ENCODE measurements at regions not wholly inside any gene's neighbourhood (a gene's known extent, or its start where the extent isn't known, plus 50 kb on each side); places are given as distances from the start of the nearest gene placed in this dataset.

- no peak overlapping the region for H3K9ac ChIP-seq (ENCODE audit: low read length)
- H3K27ac ChIP-seq (ENCODE audit: low read depth, low read length) = no peak overlapping the region
- H3K4me1 ChIP-seq (ENCODE audit: control insufficient read depth, insufficient read depth, low read length) = no peaks in the 10 kb centered on the region
- H3K27me3 ChIP-seq (ENCODE audit: control insufficient read depth, insufficient read depth, low read length) = no peaks in the 10 kb centered on the region
- H3K4me3 ChIP-seq (ENCODE audit: low read length) = no peak overlapping the region
- no peaks in the 10 kb centered on the region for H3K36me3 ChIP-seq (ENCODE audit: control insufficient read depth, insufficient read depth, low read length)
Measured at GRCh38 chr6:165950316-165950715, 217.3 kb downstream of the TBXT start.

DNA sequence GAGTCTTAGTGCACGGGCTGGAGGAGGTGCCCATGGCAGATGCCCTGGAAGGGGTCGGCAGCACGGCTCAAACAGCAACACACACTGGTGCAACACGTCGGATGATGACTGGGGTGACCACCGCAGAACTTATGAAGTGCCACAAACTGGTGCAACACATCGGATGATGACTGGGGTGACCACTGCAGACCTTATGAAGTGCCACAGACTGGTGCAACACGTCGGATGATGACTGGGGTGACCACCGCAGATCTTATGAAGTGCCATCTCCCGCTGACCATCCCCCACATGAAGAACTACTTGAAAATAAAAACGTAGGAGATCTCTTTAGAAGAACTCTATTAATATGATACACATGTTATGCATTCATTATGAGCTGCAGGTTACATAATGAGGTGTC, 218.3 kb downstream of the TBXT start:
- Histone ChIP-seq H3K27me3 (ENCODE audit: control insufficient read depth, insufficient read depth, low read length) (no peaks in the 10 kb centered on the region), H3K36me3 (ENCODE audit: control insufficient read depth, insufficient read depth, low read length) (no peaks in the 10 kb centered on the region), H3K27ac (ENCODE audit: low read depth, low read length) (no peak overlapping the region), H3K4me3 (ENCODE audit: low read length) (no peak overlapping the region), H3K9ac (ENCODE audit: low read length) (no peak overlapping the region), H3K4me1 (ENCODE audit: control insufficient read depth, insufficient read depth, low read length) (no peaks in the 10 kb centered on the region)

DNA sequence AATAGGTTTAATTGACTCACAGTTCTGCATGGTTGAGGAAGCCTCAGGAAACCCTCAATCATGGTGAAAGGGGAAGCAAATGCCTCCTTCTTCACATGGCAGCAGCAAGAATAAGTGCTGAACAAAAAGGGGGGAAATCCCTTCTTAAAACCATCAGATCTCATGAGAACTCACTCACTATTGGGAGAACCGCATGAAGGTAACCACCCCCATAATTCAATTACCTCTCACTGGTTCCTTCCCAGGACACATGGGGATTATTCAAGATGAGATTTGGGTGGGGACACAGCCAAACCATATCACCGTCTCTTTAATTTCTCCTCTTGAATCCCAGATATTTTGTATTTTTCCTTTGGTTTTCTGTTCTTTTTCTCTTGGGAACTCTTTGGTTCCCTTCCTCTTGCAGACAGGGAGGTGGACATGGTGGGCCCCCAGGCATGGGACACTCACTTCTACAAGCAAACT, 223.6 kb downstream of the TBXT start:
- no peak overlapping the region for H3K27ac ChIP-seq (ENCODE audit: low read depth, low read length)
- no peaks in the 10 kb centered on the region for H3K36me3 ChIP-seq (ENCODE audit: control insufficient read depth, insufficient read depth, low read length)
- no peaks in the 10 kb centered on the region for H3K4me1 ChIP-seq (ENCODE audit: control insufficient read depth, insufficient read depth, low read length)
- H3K4me3 ChIP-seq (ENCODE audit: low read length) = no peak overlapping the region
- no peaks in the 10 kb centered on the region for H3K27me3 ChIP-seq (ENCODE audit: control insufficient read depth, insufficient read depth, low read length)
- no peak overlapping the region for H3K9ac ChIP-seq (ENCODE audit: low read length)

GRCh38 chr6:165941786-165942185, 225.9 kb downstream of the TBXT start:
- Histone ChIP-seq H3K4me3 (ENCODE audit: low read length) (no peak overlapping the region), H3K27me3 (ENCODE audit: control insufficient read depth, insufficient read depth, low read length) (no peaks in the 10 kb centered on the region), H3K4me1 (ENCODE audit: control insufficient read depth, insufficient read depth, low read length) (no peaks in the 10 kb centered on the region), H3K27ac (ENCODE audit: low read depth, low read length) (no peak overlapping the region), H3K9ac (ENCODE audit: low read length) (no peak overlapping the region), H3K36me3 (ENCODE audit: control insufficient read depth, insufficient read depth, low read length) (no peaks in the 10 kb centered on the region)

DNA sequence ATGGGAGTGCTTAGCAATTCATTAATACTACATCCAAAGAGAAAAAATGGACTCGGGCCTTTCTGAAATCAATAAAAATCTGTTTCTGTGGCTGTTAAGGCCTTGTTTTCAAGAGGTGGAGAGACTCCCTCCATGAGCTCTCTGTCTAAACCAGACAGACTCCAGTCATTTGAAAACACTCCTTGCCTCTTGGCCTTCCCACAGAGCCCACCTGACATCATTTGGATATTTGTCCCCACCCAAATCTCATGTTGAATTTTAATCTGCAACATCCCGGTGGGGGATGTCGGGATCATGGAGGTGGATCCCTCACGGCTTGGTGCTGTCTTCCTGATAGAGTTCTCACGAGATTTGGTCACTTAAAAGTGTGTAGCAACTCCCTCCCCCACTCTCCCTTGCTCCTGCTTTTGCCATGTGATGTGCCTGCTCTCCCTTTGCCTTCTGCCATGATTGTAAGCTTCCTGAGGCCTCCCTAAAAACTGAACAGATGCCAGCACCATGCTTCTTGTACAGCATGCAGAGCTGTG, 226.3 kb downstream of the TBXT start:
- H3K27ac ChIP-seq (ENCODE audit: low read depth, low read length) = no peak overlapping the region
- H3K27me3 ChIP-seq (ENCODE audit: control insufficient read depth, insufficient read depth, low read length) = no peaks in the 10 kb centered on the region
- H3K9ac ChIP-seq (ENCODE audit: low read length) = no peak overlapping the region
- H3K36me3 ChIP-seq (ENCODE audit: control insufficient read depth, insufficient read depth, low read length) = no peaks in the 10 kb centered on the region
- H3K4me1 ChIP-seq (ENCODE audit: control insufficient read depth, insufficient read depth, low read length) = no peaks in the 10 kb centered on the region
- H3K4me3 ChIP-seq (ENCODE audit: low read length) = no peak overlapping the region

- Histone ChIP-seq H3K4me1 (ENCODE audit: control insufficient read depth, insufficient read depth, low read length) (no peaks in the 10 kb centered on the region), H3K36me3 (ENCODE audit: control insufficient read depth, insufficient read depth, low read length) (no peaks in the 10 kb centered on the region), H3K27me3 (ENCODE audit: control insufficient read depth, insufficient read depth, low read length) (no peaks in the 10 kb centered on the region), H3K27ac (ENCODE audit: low read depth, low read length) (no peak overlapping the region), H3K9ac (ENCODE audit: low read length) (no peak overlapping the region), H3K4me3 (ENCODE audit: low read length) (no peak overlapping the region)
Measured at GRCh38 chr6:165940366-165940765, 227.3 kb downstream of the TBXT start.

GRCh38 chr6:165939601-165940290, 227.9 kb downstream of the TBXT start:
- Histone ChIP-seq H3K4me1 (ENCODE audit: control insufficient read depth, insufficient read depth, low read length) (no peaks in the 10 kb centered on the region), H3K27me3 (ENCODE audit: control insufficient read depth, insufficient read depth, low read length) (no peaks in the 10 kb centered on the region), H3K27ac (ENCODE audit: low read depth, low read length) (no peak overlapping the region), H3K9ac (ENCODE audit: low read length) (no peak overlapping the region), H3K36me3 (ENCODE audit: control insufficient read depth, insufficient read depth, low read length) (no peaks in the 10 kb centered on the region), H3K4me3 (ENCODE audit: low read length) (no peak overlapping the region)

- no peak overlapping the region for H3K4me3 ChIP-seq (ENCODE audit: low read length)
- no peak overlapping the region for H3K27ac ChIP-seq (ENCODE audit: low read depth, low read length)
- no peaks in the 10 kb centered on the region for H3K4me1 ChIP-seq (ENCODE audit: control insufficient read depth, insufficient read depth, low read length)
- no peaks in the 10 kb centered on the region for H3K27me3 ChIP-seq (ENCODE audit: control insufficient read depth, insufficient read depth, low read length)
- no peaks in the 10 kb centered on the region for H3K36me3 ChIP-seq (ENCODE audit: control insufficient read depth, insufficient read depth, low read length)
- H3K9ac ChIP-seq (ENCODE audit: low read length) = no peak overlapping the region
Measured at GRCh38 chr6:165939047-165939446, 228.6 kb downstream of the TBXT start.

GRCh38 chr6:165937564-165938358, 229.9 kb downstream of the TBXT start:
- no peaks in the 10 kb centered on the region for H3K27me3 ChIP-seq (ENCODE audit: control insufficient read depth, insufficient read depth, low read length)
- no peak overlapping the region for H3K27ac ChIP-seq (ENCODE audit: low read depth, low read length)
- no peaks in the 10 kb centered on the region for H3K4me1 ChIP-seq (ENCODE audit: control insufficient read depth, insufficient read depth, low read length)
- H3K9ac ChIP-seq (ENCODE audit: low read length) = no peak overlapping the region
- no peak overlapping the region for H3K4me3 ChIP-seq (ENCODE audit: low read length)
- H3K36me3 ChIP-seq (ENCODE audit: control insufficient read depth, insufficient read depth, low read length) = no peaks in the 10 kb centered on the region

GRCh38 chr6:165936660-165937059, 231.0 kb downstream of the TBXT start:
- no peaks in the 10 kb centered on the region for H3K4me1 ChIP-seq (ENCODE audit: control insufficient read depth, insufficient read depth, low read length)
- no peaks in the 10 kb centered on the region for H3K27me3 ChIP-seq (ENCODE audit: control insufficient read depth, insufficient read depth, low read length)
- H3K4me3 ChIP-seq (ENCODE audit: low read length) = no peak overlapping the region
- no peak overlapping the region for H3K27ac ChIP-seq (ENCODE audit: low read depth, low read length)
- no peak overlapping the region for H3K9ac ChIP-seq (ENCODE audit: low read length)
- H3K36me3 ChIP-seq (ENCODE audit: control insufficient read depth, insufficient read depth, low read length) = no peaks in the 10 kb centered on the region

GRCh38 chr6:165936096-165936495, 231.6 kb downstream of the TBXT start:
- Histone ChIP-seq H3K4me1 (ENCODE audit: control insufficient read depth, insufficient read depth, low read length) (no peaks in the 10 kb centered on the region), H3K36me3 (ENCODE audit: control insufficient read depth, insufficient read depth, low read length) (no peaks in the 10 kb centered on the region), H3K27ac (ENCODE audit: low read depth, low read length) (no peak overlapping the region), H3K9ac (ENCODE audit: low read length) (no peak overlapping the region), H3K27me3 (ENCODE audit: control insufficient read depth, insufficient read depth, low read length) (no peaks in the 10 kb centered on the region), H3K4me3 (ENCODE audit: low read length) (no peak overlapping the region)

GRCh38 chr6:165931675-165932074, 236.0 kb downstream of the TBXT start:
- H3K9ac ChIP-seq (ENCODE audit: low read length) = no peak overlapping the region
- H3K4me1 ChIP-seq (ENCODE audit: control insufficient read depth, insufficient read depth, low read length) = no peaks in the 10 kb centered on the region
- no peak overlapping the region for H3K27ac ChIP-seq (ENCODE audit: low read depth, low read length)
- no peak overlapping the region for H3K4me3 ChIP-seq (ENCODE audit: low read length)
- no peaks in the 10 kb centered on the region for H3K36me3 ChIP-seq (ENCODE audit: control insufficient read depth, insufficient read depth, low read length)
- no peaks in the 10 kb centered on the region for H3K27me3 ChIP-seq (ENCODE audit: control insufficient read depth, insufficient read depth, low read length)
